ENCODE measurements at regions not wholly inside any gene's neighbourhood (a gene's known extent, or its start where the extent isn't known, plus 50 kb on each side); places are given as distances from the start of the nearest gene placed in this dataset.

GRCh38 chr4:157819693-157820464 is 352.9 kb downstream of the GASK1B start:
- TF ChIP-seq, protein P1, sequence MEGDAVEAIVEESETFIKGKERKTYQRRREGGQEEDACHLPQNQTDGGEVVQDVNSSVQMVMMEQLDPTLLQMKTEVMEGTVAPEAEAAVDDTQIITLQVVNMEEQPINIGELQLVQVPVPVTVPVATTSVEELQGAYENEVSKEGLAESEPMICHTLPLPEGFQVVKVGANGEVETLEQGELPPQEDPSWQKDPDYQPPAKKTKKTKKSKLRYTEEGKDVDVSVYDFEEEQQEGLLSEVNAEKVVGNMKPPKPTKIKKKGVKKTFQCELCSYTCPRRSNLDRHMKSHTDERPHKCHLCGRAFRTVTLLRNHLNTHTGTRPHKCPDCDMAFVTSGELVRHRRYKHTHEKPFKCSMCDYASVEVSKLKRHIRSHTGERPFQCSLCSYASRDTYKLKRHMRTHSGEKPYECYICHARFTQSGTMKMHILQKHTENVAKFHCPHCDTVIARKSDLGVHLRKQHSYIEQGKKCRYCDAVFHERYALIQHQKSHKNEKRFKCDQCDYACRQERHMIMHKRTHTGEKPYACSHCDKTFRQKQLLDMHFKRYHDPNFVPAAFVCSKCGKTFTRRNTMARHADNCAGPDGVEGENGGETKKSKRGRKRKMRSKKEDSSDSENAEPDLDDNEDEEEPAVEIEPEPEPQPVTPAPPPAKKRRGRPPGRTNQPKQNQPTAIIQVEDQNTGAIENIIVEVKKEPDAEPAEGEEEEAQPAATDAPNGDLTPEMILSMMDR (conservative IDR thresholded peaks at IDR 0.05; ENCODE audit: low read length), result no peak
- H3K4me3 ChIP-seq (ENCODE audit: low read length), result no peak overlapping the region

GRCh38 chr4:157818946-157819692 is 353.7 kb downstream of the GASK1B start:
- H3K4me3 ChIP-seq (ENCODE audit: low read length), result no peak overlapping the region
- no peak for DNase-seq (ENCODE audit: low read depth)
- TF ChIP-seq, protein P1 (conservative IDR thresholded peaks at IDR 0.05; ENCODE audit: low read length), result no peak

More at GRCh38 chr4:157819693-157820464, 352.9 kb downstream of the GASK1B start:
- no peak for DNase-seq (ENCODE audit: low read depth)

DNA sequence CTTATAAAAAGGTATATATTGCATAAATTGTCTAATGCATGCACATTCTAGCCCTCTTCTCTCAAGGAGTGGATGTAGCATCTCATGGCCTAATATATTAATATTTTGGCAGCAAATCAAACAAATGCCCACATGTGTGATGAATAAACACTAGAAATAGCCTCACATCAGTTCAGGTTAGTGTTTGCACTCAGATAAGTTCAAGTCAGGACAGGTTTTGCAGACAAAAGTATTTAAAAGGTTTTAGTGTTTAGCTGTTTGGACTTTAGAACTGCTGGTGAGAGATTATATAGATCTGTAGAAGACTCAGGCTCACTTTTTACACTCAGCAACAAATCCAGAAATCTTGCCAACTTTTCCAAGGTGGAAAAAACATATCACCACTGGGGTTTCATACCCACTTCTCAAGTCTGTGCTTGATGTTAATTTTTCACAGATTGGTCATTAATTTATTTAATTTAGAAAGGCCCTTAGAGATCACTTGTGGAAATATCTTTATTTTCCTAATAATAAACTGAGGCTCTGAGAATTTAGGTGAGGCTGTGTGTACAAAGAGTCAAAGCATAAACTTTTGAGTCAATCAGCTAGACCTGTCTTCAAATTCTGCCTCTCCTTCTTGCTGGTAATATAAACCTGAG is 362.6 kb downstream of the GASK1B start:
- H3K4me3 ChIP-seq (ENCODE audit: low read length), result no peak overlapping the region
- TF ChIP-seq, protein P1 (conservative IDR thresholded peaks at IDR 0.05; ENCODE audit: low read length), result no peak
- no peak for DNase-seq (ENCODE audit: low read depth)

DNA sequence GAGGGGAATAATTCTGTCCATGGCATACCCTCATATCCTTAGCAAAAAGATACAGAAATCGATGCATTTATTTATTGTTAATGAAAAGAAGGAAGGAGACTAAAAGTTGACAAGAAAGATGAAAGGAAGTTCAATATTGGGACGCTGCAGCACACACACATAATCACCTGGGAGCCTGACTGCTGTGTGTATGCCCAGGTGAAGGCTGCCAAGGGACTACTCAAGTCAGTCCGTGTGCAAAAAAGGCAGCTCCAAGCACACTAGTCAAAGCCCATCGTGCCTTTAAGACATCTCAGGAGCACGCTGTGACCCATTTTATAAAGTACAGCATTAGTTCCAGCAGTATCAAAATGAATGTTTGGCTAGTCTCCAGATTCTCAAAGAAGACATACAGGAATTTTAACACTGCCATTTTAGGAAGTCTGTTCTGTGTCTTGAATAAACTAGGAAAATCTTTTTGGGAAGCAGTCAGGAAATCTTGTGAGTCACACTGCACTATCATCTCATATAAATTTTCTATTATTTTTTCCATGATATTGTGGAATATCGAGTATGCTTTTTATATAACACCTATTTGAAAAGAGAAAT is 363.9 kb downstream of the GASK1B start:
- TF ChIP-seq, protein P1 (conservative IDR thresholded peaks at IDR 0.05; ENCODE audit: low read length), result no peak
- DNase-seq (ENCODE audit: low read depth), result no peak
- H3K4me3 ChIP-seq (ENCODE audit: low read length), result no peak overlapping the region

DNA sequence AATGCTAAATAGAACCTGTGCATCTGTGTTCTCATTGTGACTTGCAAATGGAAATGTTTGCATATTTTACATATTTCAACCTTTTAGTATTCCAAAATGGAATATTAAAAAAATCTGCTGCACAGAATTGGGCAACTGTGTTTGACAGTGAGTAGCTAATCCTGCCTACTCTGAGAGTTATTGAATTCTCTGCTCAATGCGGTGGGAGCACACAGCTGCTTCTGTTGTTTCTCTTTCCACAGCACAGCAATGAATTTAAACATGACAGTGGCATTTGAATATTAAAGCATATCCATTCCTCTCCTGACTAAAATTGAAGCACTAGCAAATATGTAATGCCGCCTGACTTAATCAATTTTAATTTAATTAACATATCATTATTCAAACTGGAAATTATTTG is 366.6 kb downstream of the GASK1B start:
- H3K4me3 ChIP-seq (ENCODE audit: low read length), result no peak overlapping the region
- no peak for DNase-seq (ENCODE audit: low read depth)
- TF ChIP-seq, protein P1 (conservative IDR thresholded peaks at IDR 0.05; ENCODE audit: low read length), result no peak

DNA sequence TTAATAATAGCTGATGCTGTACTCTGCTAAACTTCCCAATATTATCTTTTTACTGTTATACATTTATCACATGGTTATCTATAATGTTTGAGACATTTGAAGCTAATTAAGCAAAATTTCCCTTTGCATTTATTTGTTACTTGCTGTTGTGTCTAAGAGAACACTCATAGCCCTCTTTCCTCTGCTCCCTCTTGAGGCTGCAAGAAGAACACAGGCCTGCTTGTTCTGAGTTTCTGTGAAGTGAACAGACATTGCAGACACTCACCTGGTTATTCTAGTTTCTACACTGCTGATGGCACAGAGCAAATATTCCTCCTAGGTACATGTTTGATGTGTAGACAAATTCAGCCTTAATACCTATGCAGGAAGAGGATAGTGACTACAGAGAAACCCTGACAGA is 367.8 kb downstream of the GASK1B start:
- no peak for DNase-seq (ENCODE audit: low read depth)
- TF ChIP-seq, protein P1 (conservative IDR thresholded peaks at IDR 0.05; ENCODE audit: low read length), result no peak; the same call in 1 of the 2 replicates
- H3K4me3 ChIP-seq (ENCODE audit: low read length), result no peak overlapping the region

Measured in AG10803 (cell line).